ENCODE measurements at regions not wholly inside any gene's neighbourhood (a gene's known extent, or its start where the extent isn't known, plus 50 kb on each side); places are given as distances from the start of the nearest gene placed in this dataset.

- in situ Hi-C loops (cut with MboI) = no loop called here
- no peaks in the 10 kb centered on the region for H3K79me2 ChIP-seq (ENCODE audit: control insufficient read depth, insufficient read depth, low read length)
- no peak overlapping the region for H3K9ac ChIP-seq (ENCODE audit: control insufficient read depth, insufficient read depth, low read length)
- H3K27me3 ChIP-seq (replicated peaks in 1 of 2; ENCODE audit: control insufficient read depth in 2 of 2, insufficient read depth in 2 of 2, low read length in 1 of 2) = no peaks in the 10 kb centered on the region
- H3K36me3 ChIP-seq (ENCODE audit: control insufficient read depth in 2 of 2, insufficient read depth in 2 of 2, low read length in 1 of 2) = no peaks in the 10 kb centered on the region
- ChIA-PET RAD21 (ENCODE audit: unreplicated experiment) (no interaction called here), SMC1A (ENCODE audit: uncharacterized antibody, unreplicated experiment) (interaction anchor here (1.1 kb wide), 1 partner anchor 13 kb away, joined by 3 read pairs; no protein-coding TSS in a partner anchor), POLR2A (no interaction called here), CTCF (interaction anchor here (1.3 kb wide), 1 partner anchor 10 kb away, joined by 4 read pairs; no protein-coding TSS in a partner anchor)
- H3K4me3 ChIP-seq = no peak overlapping the region
- H3K4me2 ChIP-seq (ENCODE audit: control insufficient read depth, insufficient read depth) = no peak overlapping the region
- no peak overlapping the region for H2AFZ ChIP-seq (ENCODE audit: control insufficient read depth, low read depth, low read length)
- TF ChIP-seq ZNF217 (IDR thresholded peaks at IDR 0.05) (no peak), ZNF384 (IDR thresholded peaks at IDR 0.05; ENCODE audit: borderline replicate concordance, low read depth, low read length) (no peak), JUNB (IDR thresholded peaks at IDR 0.05) (no peak)
- 26% methylated on average over 6 of the region's 6 CpGs for WGBS (ENCODE audit: insufficient coverage, insufficient replicate concordance, low lambda C conversion rate, missing lambda C conversion rate)
- BruUV-seq (replicated peaks) = no TSS peak
- no peak overlapping the region for H3K27ac ChIP-seq (ENCODE audit: control insufficient read depth, insufficient read depth)
- H3K9me3 ChIP-seq (replicated peaks; ENCODE audit: control insufficient read depth, insufficient read depth, low read length) = no peaks in the 10 kb centered on the region
- H4K20me1 ChIP-seq (ENCODE audit: control insufficient read depth, insufficient read depth) = no peaks in the 10 kb centered on the region
- ATAC-seq (no peak), DNase-seq (ENCODE audit: low read depth, low spot score) (no peak), FAIRE-seq (no peak)
- H3K4me1 ChIP-seq (ENCODE audit: control insufficient read depth, insufficient read depth, low read length) = no peaks in the 10 kb centered on the region
- intact Hi-C loops (cut with micrococcal nuclease; ENCODE audit: unreplicated experiment) = no loop called here
Observed at GRCh38 chr3:55165704-55166405, 238.0 kb upstream of the LRTM1 start.

- no TSS peak for BruUV-seq (replicated peaks)
- WGBS (ENCODE audit: insufficient coverage, insufficient replicate concordance, low lambda C conversion rate, missing lambda C conversion rate) = 50% methylated on average over 3 of the region's 3 CpGs
- Histone ChIP-seq H3K36me3 (ENCODE audit: control insufficient read depth in 2 of 2, insufficient read depth in 2 of 2, low read length in 1 of 2) (no peaks in the 10 kb centered on the region), H3K9me3 (replicated peaks; ENCODE audit: control insufficient read depth, insufficient read depth, low read length) (no peaks in the 10 kb centered on the region), H3K9ac (ENCODE audit: control insufficient read depth, insufficient read depth, low read length) (no peak overlapping the region), H3K79me2 (ENCODE audit: control insufficient read depth, insufficient read depth, low read length) (no peaks in the 10 kb centered on the region), H3K27ac (ENCODE audit: control insufficient read depth, insufficient read depth) (no peak overlapping the region), H3K4me1 (ENCODE audit: control insufficient read depth, insufficient read depth, low read length) (no peaks in the 10 kb centered on the region), H3K4me3 (no peak overlapping the region), H3K27me3 (replicated peaks in 1 of 2; ENCODE audit: control insufficient read depth in 2 of 2, insufficient read depth in 2 of 2, low read length in 1 of 2) (no peaks in the 10 kb centered on the region), H2AFZ (ENCODE audit: control insufficient read depth, low read depth, low read length) (no peak overlapping the region), H4K20me1 (ENCODE audit: control insufficient read depth, insufficient read depth) (no peaks in the 10 kb centered on the region), H3K4me2 (ENCODE audit: control insufficient read depth, insufficient read depth) (no peak overlapping the region)
- ChIA-PET SMC1A (ENCODE audit: uncharacterized antibody, unreplicated experiment) (interaction anchor here (1.1 kb wide), 1 partner anchor 13 kb away, joined by 3 read pairs; no protein-coding TSS in a partner anchor), RAD21 (ENCODE audit: unreplicated experiment) (no interaction called here), CTCF (no interaction called here), POLR2A (no interaction called here)
- intact Hi-C loops (cut with micrococcal nuclease; ENCODE audit: unreplicated experiment) (no loop called here), in situ Hi-C loops (cut with MboI) (no loop called here)
- no peak for DNase-seq (ENCODE audit: low read depth, low spot score)
- no peak for FAIRE-seq
- ATAC-seq = no peak
- TF ChIP-seq, protein P1, sequence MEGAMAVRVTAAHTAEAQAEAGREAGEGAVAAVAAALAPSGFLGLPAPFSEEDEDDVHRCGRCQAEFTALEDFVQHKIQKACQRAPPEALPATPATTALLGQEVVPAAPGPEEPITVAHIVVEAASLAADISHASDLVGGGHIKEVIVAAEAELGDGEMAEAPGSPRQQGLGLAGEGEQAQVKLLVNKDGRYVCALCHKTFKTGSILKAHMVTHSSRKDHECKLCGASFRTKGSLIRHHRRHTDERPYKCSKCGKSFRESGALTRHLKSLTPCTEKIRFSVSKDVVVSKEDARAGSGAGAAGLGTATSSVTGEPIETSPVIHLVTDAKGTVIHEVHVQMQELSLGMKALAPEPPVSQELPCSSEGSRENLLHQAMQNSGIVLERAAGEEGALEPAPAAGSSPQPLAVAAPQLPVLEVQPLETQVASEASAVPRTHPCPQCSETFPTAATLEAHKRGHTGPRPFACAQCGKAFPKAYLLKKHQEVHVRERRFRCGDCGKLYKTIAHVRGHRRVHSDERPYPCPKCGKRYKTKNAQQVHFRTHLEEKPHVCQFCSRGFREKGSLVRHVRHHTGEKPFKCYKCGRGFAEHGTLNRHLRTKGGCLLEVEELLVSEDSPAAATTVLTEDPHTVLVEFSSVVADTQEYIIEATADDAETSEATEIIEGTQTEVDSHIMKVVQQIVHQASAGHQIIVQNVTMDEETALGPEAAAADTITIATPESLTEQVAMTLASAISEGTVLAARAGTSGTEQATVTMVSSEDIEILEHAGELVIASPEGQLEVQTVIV (IDR thresholded peaks at IDR 0.05; ENCODE audit: borderline replicate concordance, partially characterized antibody) = no peak
- TF ChIP-seq NR2F1 (conservative IDR thresholded peaks at IDR 0.05) (no peak), USF1 (IDR thresholded peaks at IDR 0.05; ENCODE audit: borderline replicate concordance, extremely low read length, insufficient read depth, low read depth, low read length) (no peak), MEF2B (IDR thresholded peaks at IDR 0.05; ENCODE audit: partially characterized antibody, poor library complexity, severe bottlenecking) (no peak), BHLHE40 (IDR thresholded peaks at IDR 0.05; ENCODE audit: borderline replicate concordance in 1 of 2, low read depth in 2 of 2, low read length in 1 of 2) (no peak), RFX5 (IDR thresholded peaks at IDR 0.05; ENCODE audit: low read depth, low read length) (no peak), SMAD1 (IDR thresholded peaks at IDR 0.05; ENCODE audit: low read depth, partially characterized antibody) (no peak), WRNIP1 (IDR thresholded peaks at IDR 0.05; ENCODE audit: borderline replicate concordance, low read depth, low read length) (no peak)
- TF ChIP-seq, protein P2, sequence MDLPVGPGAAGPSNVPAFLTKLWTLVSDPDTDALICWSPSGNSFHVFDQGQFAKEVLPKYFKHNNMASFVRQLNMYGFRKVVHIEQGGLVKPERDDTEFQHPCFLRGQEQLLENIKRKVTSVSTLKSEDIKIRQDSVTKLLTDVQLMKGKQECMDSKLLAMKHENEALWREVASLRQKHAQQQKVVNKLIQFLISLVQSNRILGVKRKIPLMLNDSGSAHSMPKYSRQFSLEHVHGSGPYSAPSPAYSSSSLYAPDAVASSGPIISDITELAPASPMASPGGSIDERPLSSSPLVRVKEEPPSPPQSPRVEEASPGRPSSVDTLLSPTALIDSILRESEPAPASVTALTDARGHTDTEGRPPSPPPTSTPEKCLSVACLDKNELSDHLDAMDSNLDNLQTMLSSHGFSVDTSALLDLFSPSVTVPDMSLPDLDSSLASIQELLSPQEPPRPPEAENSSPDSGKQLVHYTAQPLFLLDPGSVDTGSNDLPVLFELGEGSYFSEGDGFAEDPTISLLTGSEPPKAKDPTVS (IDR thresholded peaks at IDR 0.05; ENCODE audit: low read depth, low read length) = no peak
Observed at GRCh38 chr3:55165278-55165677, 237.4 kb upstream of the LRTM1 start.

All from GM12878 (cell line).